ENCODE measurements at regions not wholly inside any gene's neighbourhood (a gene's known extent, or its start where the extent isn't known, plus 50 kb on each side); places are given as distances from the start of the nearest gene placed in this dataset.

GRCh38 chr20:52793339-52793963 lies 178.7 kb upstream of the TSHZ2 start:
- intact Hi-C loops (cut with micrococcal nuclease): no loop called here
- DNase-seq: no peak
- no peak for ATAC-seq

- DNase-seq: no peak
- intact Hi-C loops (cut with micrococcal nuclease): no loop called here
- ATAC-seq: peak; percentile 74
These were observed 181.1 kb upstream of the TSHZ2 start for GRCh38 chr20:52791091-52791490.

- no peak for DNase-seq
- ATAC-seq: no peak
- intact Hi-C loops (cut with micrococcal nuclease): no loop called here
These were observed 182.4 kb upstream of the TSHZ2 start for GRCh38 chr20:52789716-52790115.

- intact Hi-C loops (cut with micrococcal nuclease): no loop called here
- no peak for ATAC-seq
- DNase-seq: no peak
These were observed 184.2 kb upstream of the TSHZ2 start for GRCh38 chr20:52787962-52788361.

- intact Hi-C loops (cut with micrococcal nuclease): no loop called here
- no peak for ATAC-seq
- DNase-seq: no peak
These were observed 184.9 kb upstream of the TSHZ2 start for GRCh38 chr20:52787216-52787615.

- ATAC-seq (peak; percentile 27), DNase-seq (no peak)
- intact Hi-C loops (cut with micrococcal nuclease): no loop called here
These were observed 186.5 kb upstream of the TSHZ2 start for GRCh38 chr20:52785679-52786078.

GRCh38 chr20:52783769-52784168 lies 188.4 kb upstream of the TSHZ2 start:
- ATAC-seq: no peak

GRCh38 chr20:52780462-52780861 lies 191.7 kb upstream of the TSHZ2 start:
- intact Hi-C loops (cut with micrococcal nuclease): no loop called here
- DNase-seq: no peak
- ATAC-seq: no peak

More at GRCh38 chr20:52783769-52784168, 188.4 kb upstream of the TSHZ2 start:
- DNase-seq: no peak
- intact Hi-C loops (cut with micrococcal nuclease): no loop called here

- DNase-seq (no peak), ATAC-seq (no peak)
- intact Hi-C loops (cut with micrococcal nuclease): no loop called here
These were observed 193.0 kb upstream of the TSHZ2 start for GRCh38 chr20:52779125-52779524.

- no peak for ATAC-seq
- intact Hi-C loops (cut with micrococcal nuclease): no loop called here
These were observed 195.0 kb upstream of the TSHZ2 start for GRCh38 chr20:52777171-52777570.

GRCh38 chr20:52775786-52776185 lies 196.4 kb upstream of the TSHZ2 start:
- intact Hi-C loops (cut with micrococcal nuclease): no loop called here
- no peak for ATAC-seq
- DNase-seq: no peak

More at GRCh38 chr20:52777171-52777570, 195.0 kb upstream of the TSHZ2 start:
- no peak for DNase-seq

GRCh38 chr20:52768694-52769093 lies 203.5 kb upstream of the TSHZ2 start:
- ATAC-seq: peak; percentile 37
- intact Hi-C loops (cut with micrococcal nuclease): no loop called here
- DNase-seq: no peak

GRCh38 chr20:52766645-52767435 lies 205.3 kb upstream of the TSHZ2 start:
- intact Hi-C loops (cut with micrococcal nuclease): no loop called here
- DNase-seq (peak; percentile 34), ATAC-seq (peak; percentile 60)

- DNase-seq (no peak), ATAC-seq (no peak)
- intact Hi-C loops (cut with micrococcal nuclease): no loop called here
These were observed 208.8 kb upstream of the TSHZ2 start for GRCh38 chr20:52763321-52763853.

GRCh38 chr20:52761867-52762266 lies 210.3 kb upstream of the TSHZ2 start:
- ATAC-seq (peak; percentile 55), DNase-seq (no peak)
- intact Hi-C loops (cut with micrococcal nuclease): no loop called here

GRCh38 chr20:52760791-52761190 lies 211.4 kb upstream of the TSHZ2 start:
- ATAC-seq: no peak
- intact Hi-C loops (cut with micrococcal nuclease): no loop called here
- DNase-seq: no peak

- intact Hi-C loops (cut with micrococcal nuclease): no loop called here
- DNase-seq: no peak
- no peak for ATAC-seq
These were observed 214.7 kb upstream of the TSHZ2 start for GRCh38 chr20:52757411-52757810.

GRCh38 chr20:52755744-52756143 lies 216.4 kb upstream of the TSHZ2 start:
- no peak for ATAC-seq
- intact Hi-C loops (cut with micrococcal nuclease): no loop called here
- no peak for DNase-seq

GRCh38 chr20:52754366-52754765 lies 217.8 kb upstream of the TSHZ2 start:
- intact Hi-C loops (cut with micrococcal nuclease): no loop called here
- no peak for ATAC-seq
- no peak for DNase-seq

- intact Hi-C loops (cut with micrococcal nuclease): no loop called here
- no peak for ATAC-seq
- no peak for DNase-seq
These were observed 220.1 kb upstream of the TSHZ2 start for GRCh38 chr20:52752023-52752422.

- intact Hi-C loops (cut with micrococcal nuclease): no loop called here
- DNase-seq (no peak), ATAC-seq (no peak)
These were observed 220.6 kb upstream of the TSHZ2 start for GRCh38 chr20:52751571-52751970.
